K562 (cell line): ENCODE measurements at regions not wholly inside any gene's neighbourhood (a gene's known extent, or its start where the extent isn't known, plus 50 kb on each side); places are given as distances from the start of the nearest gene placed in this dataset.

ENCODE experiments used
- ATAC-seq: fragments of 200-7000 bp; cut with Tn5 transposase; 3 replicates; pipeline ENCODE4 v1.9.1; 2020; ENCODE audit warnings: moderate library complexity
- BruUV-seq: library from RNA; stranded (reverse); fragments of 400-500 nt; replicated peaks from 2 replicates; lab custom pipeline; 2021; lab: Mats Ljungman, UMichigan
- CTCF ChIA-PET: fragments of 300-600 bp; formaldehyde crosslinking; extraction: SDS; loops from one replicate; lab custom pipeline; 2021; ENCODE audit warnings: low intra/inter-chr PET ratio; lab: Yijun Ruan, JAX
- POLR2A ChIA-PET: fragments of 300-600, 350-650 bp; sonication (Branson Sonifier 250); formaldehyde crosslinking; extraction: SDS; loops from one replicate; lab custom pipeline; 2021; ENCODE audit warnings: antibody characterized with exemption, inconsistent platforms; lab: Yijun Ruan, JAX
- DNase-seq, 4 experiments: peaks; one replicate each; pipeline versions ENCODE4 v3.0.0 to v3.0.0-alpha.2; 2011 to 2018; ENCODE audit warnings: low spot score in 3 of 4, mixed read lengths in 3 of 4; ENCODE audit errors: extremely low read depth in 1 of 4
- FAIRE-seq: peaks from 2 replicates; lab custom pipeline; 2011; peaks lifted over from hg19 to GRCh38; lab: Jason Lieb, UNC
- H2AFZ ChIP-seq: 2 replicates; pipeline ENCODE4 v1.6.0; 2011; ENCODE audit warnings: low read depth, low read length, control low read depth, inconsistent platforms
- H3K27ac ChIP-seq: fragments of 200-600 bp; 3 replicates; pipeline ENCODE4 v1.8.0; 2011; ENCODE audit warnings: low read depth, mild to moderate bottlenecking, control low read depth, inconsistent platforms, low read length, moderate library complexity, mixed read lengths; ENCODE audit errors: extremely low read depth
- H3K27me3 ChIP-seq, 2 experiments: fragments of 300-600 bp in 1 of 2; 2 replicates in 1 of 2; 3 replicates in 1 of 2; pipeline versions ENCODE4 v1.6.0 to v1.8.0; 2011; ENCODE audit warnings: inconsistent platforms in 2 of 2, low read length in 2 of 2, mild to moderate bottlenecking in 1 of 2, mixed read lengths in 1 of 2, moderate library complexity in 1 of 2; ENCODE audit not compliant: control insufficient read depth in 2 of 2, insufficient read depth in 2 of 2
- H3K36me3 ChIP-seq: fragments of 300-600 bp; 3 replicates; pipeline ENCODE4 v1.8.0; 2011; ENCODE audit warnings: mild to moderate bottlenecking, low read length, inconsistent platforms; ENCODE audit not compliant: control insufficient read depth, insufficient read depth
- H3K4me1 ChIP-seq, 2 experiments: fragments of 200-600 bp in 1 of 2; replicated peaks in 1 of 2; 2 replicates in 1 of 2; 3 replicates in 1 of 2; pipeline versions ENCODE4 v1.5.1 to v1.8.0; 2011; ENCODE audit warnings: inconsistent platforms in 2 of 2, low read length in 2 of 2, mild to moderate bottlenecking in 1 of 2, mixed read lengths in 1 of 2, moderate library complexity in 1 of 2; ENCODE audit not compliant: control insufficient read depth in 2 of 2, insufficient read depth in 2 of 2
- H3K4me2 ChIP-seq: 2 replicates; pipeline ENCODE4 v1.6.1; 2011; ENCODE audit warnings: low read length, control low read depth, inconsistent platforms, mixed read lengths; ENCODE audit not compliant: insufficient read depth
- H3K4me3 ChIP-seq: fragments of 200-600 bp; sonication (generic), shearing (Covaris generic); 2 replicates; pipeline ENCODE4 v1.5.1; 2016; ENCODE audit warnings: control low read depth, inconsistent platforms
- H3K79me2 ChIP-seq: fragments of 200-600 bp; 3 replicates; pipeline ENCODE4 v1.8.0; 2011; ENCODE audit warnings: low read length, inconsistent platforms; ENCODE audit not compliant: control insufficient read depth, insufficient read depth
- H3K9ac ChIP-seq, 2 experiments: 2 replicates each; pipeline versions ENCODE4 v1.6.0 to v1.6.1; 2011; ENCODE audit warnings: low read depth in 2 of 2, low read length in 2 of 2, control low read depth in 1 of 2, inconsistent platforms in 1 of 2, mild to moderate bottlenecking in 1 of 2, mixed read lengths in 1 of 2; ENCODE audit not compliant: insufficient read depth in 1 of 2
- H3K9me1 ChIP-seq: one replicate; pipeline ENCODE4 v1.6.0; 2011; ENCODE audit warnings: inconsistent platforms, mild to moderate bottlenecking, low read length, moderate library complexity; ENCODE audit not compliant: control insufficient read depth, insufficient read depth
- H3K9me3 ChIP-seq: replicated peaks from 2 replicates; pipeline ENCODE4 v1.5.1; 2011; ENCODE audit warnings: low read depth, low read length, inconsistent platforms; ENCODE audit not compliant: control insufficient read depth, insufficient read depth
- H4K20me1 ChIP-seq: replicated peaks from 2 replicates; pipeline ENCODE4 v1.6.1; 2011; ENCODE audit warnings: low read length, inconsistent platforms, mixed read lengths; ENCODE audit not compliant: control insufficient read depth, insufficient read depth
- CTBP1 ChIP-seq: fragments of 450-650 bp; IDR thresholded peaks from 2 replicates; pipeline ENCODE4 v1.6.1; 2016; ENCODE audit warnings: borderline replicate concordance
- CTCF ChIP-seq, 3 experiments: IDR thresholded peaks in 2 of 3; conservative IDR thresholded peaks in 1 of 3; 2 replicates each; pipeline ENCODE4 v1.5.1; 2011 to 2012; ENCODE audit warnings: low read length in 3 of 3, mild to moderate bottlenecking in 3 of 3, control low read depth in 2 of 3, improper control_type of control experiment in 1 of 3, inconsistent platforms in 1 of 3, low read depth in 1 of 3, mixed read lengths in 1 of 3, moderate library complexity in 1 of 3; ENCODE audit not compliant: insufficient read depth in 2 of 3
- ERF ChIP-seq: fragments of 450-650 bp; formaldehyde crosslinking; IDR thresholded peaks from 2 replicates; pipeline ENCODE4 v1.4.0; 2020; ENCODE audit warnings: mild to moderate bottlenecking, mixed read lengths
- FOXJ3 ChIP-seq: sonication (generic); formaldehyde crosslinking; IDR thresholded peaks from 2 replicates; pipeline ENCODE4 v1.4.0; 2020; ENCODE audit warnings: mild to moderate bottlenecking, missing genetic modification reagents
- FOXK1 ChIP-seq: sonication (generic); formaldehyde crosslinking; IDR thresholded peaks from 2 replicates; pipeline ENCODE4 v1.8.0; 2022; ENCODE audit warnings: missing genetic modification reagents, mild to moderate bottlenecking, borderline replicate concordance
- MAZ ChIP-seq, 2 experiments: fragments of 450-650 bp in 1 of 2; sonication (generic) in 1 of 2; formaldehyde crosslinking; IDR thresholded peaks in 1 of 2; conservative IDR thresholded peaks in 1 of 2; 2 replicates each; pipeline versions ENCODE4 v1.4.0 to v1.5.0; 2020; ENCODE audit warnings: mild to moderate bottlenecking in 1 of 2, missing genetic modification reagents in 1 of 2
- SMC3 ChIP-seq: conservative IDR thresholded peaks from 2 replicates; pipeline ENCODE4 v1.6.1; 2011; ENCODE audit warnings: low read depth, low read length, improper control_type of control experiment; ENCODE audit not compliant: insufficient read depth
- TCF7L2 ChIP-seq: fragments of 150-350 bp; IDR thresholded peaks from 2 replicates; pipeline ENCODE4 v1.6.1; 2016; ENCODE audit warnings: low read depth, mild to moderate bottlenecking, low read length, moderate library complexity
- ZNF318 ChIP-seq, 2 experiments: fragments of 450-650 bp; IDR thresholded peaks; 2 replicates each; pipeline ENCODE4 v1.6.1; 2016; ENCODE audit warnings: mild to moderate bottlenecking in 2 of 2, borderline replicate concordance in 1 of 2, low read depth in 1 of 2, moderate library complexity in 1 of 2
- WGBS: fragments of 100-300 bp; shearing (Covaris generic); methylation state at CpG from one replicate; pipeline ENCODE4 v1.1.6; 2016; ENCODE audit warnings: low coverage, mixed read lengths; ENCODE audit not compliant: insufficient coverage; ENCODE audit errors: missing lambda C conversion rate; 5-methylcytosine and 5-hydroxymethylcytosine counted together
- in situ Hi-C: fragments of 300-500 bp; cut with MboI; formaldehyde crosslinking; loops from 4 replicates; pipeline ENCODE4 v1.15.0; 2018; ENCODE audit warnings: inconsistent platforms, mixed read lengths
- intact Hi-C: fragments of 100-400 bp; cut with micrococcal nuclease; formaldehyde crosslinking; loops from 2 replicates; pipeline ENCODE4 v1.14.2; 2022

- TF ChIP-seq CTCF (IDR thresholded peaks at IDR 0.05 in 2 of 3, conservative IDR thresholded peaks at IDR 0.05 in 1 of 3; ENCODE audit: insufficient read depth in 2 of 3, low read depth in 1 of 3, low read length in 3 of 3) (peak; percentile 53 to 74 (median 65)), SMC3 (0 out of 2 replicates have a peak, but pooled peaks have one; percentile 41)
These were observed 51.4 kb upstream of the CHSY3 start (continued) for GRCh38 chr5:129852747-129853352.

GRCh38 chr5:129853588-129853987 is 50.7 kb upstream of the CHSY3 start:
- in situ Hi-C loops (no loop called here), intact Hi-C loops (loop anchor here (2.0 to 5.0 kb wide), 2 partner anchors 83 to 1259 kb away; no protein-coding TSS in a partner anchor)
- H3K9me1 ChIP-seq, result no peaks in the 10 kb centered on the region
- H3K27ac ChIP-seq, result no peak overlapping the region
- no peaks in the 10 kb centered on the region for H3K36me3 ChIP-seq
- H3K79me2 ChIP-seq, result no peaks in the 10 kb centered on the region
- no peak overlapping the region for H3K9ac ChIP-seq
- BruUV-seq, result no TSS peak
- no peaks in the 10 kb centered on the region for H4K20me1 ChIP-seq
- POLR2A ChIA-PET, result no interaction called here
- no peak overlapping the region for H3K4me2 ChIP-seq
- CTCF ChIA-PET, result no interaction called here
- H3K4me1 ChIP-seq, result no peaks in the 10 kb centered on the region
- no peak overlapping the region for H3K4me3 ChIP-seq
- no peaks in the 10 kb centered on the region for H3K9me3 ChIP-seq
- DNase-seq (no peak), ATAC-seq (no peak), FAIRE-seq (no peak)
- WGBS, result 0% methylated on average over 5 of the region's 5 CpGs
- H2AFZ ChIP-seq, result no peak overlapping the region
- H3K27me3 ChIP-seq, result no peaks in the 10 kb centered on the region
- TF ChIP-seq ERF (CRISPR knock-in tag) (no peak), TCF7L2 (no peak), FOXJ3 (CRISPR knock-in tag) (no peak), ZNF318 (IDR thresholded peaks at IDR 0.05; ENCODE audit: borderline replicate concordance in 1 of 2, low read depth in 1 of 2) (no peak), CTBP1 (no peak), MAZ (CRISPR knock-in tag; conservative IDR thresholded peaks at IDR 0.05 in 1 of 2, IDR thresholded peaks at IDR 0.05 in 1 of 2) (no peak), FOXK1 (CRISPR knock-in tag) (no peak)
